ENCODE measurements at regions not wholly inside any gene's neighbourhood (a gene's known extent, or its start where the extent isn't known, plus 50 kb on each side); places are given as distances from the start of the nearest gene placed in this dataset.

GRCh38 chr3:182524711-182525401, 268.4 kb upstream of the ATP11B start:
- ATAC-seq: no peak

- no peak for ATAC-seq
Observed at GRCh38 chr3:182525766-182526374, 267.4 kb upstream of the ATP11B start.

GRCh38 chr3:182527745-182528144, 265.6 kb upstream of the ATP11B start:
- no peak for ATAC-seq

GRCh38 chr3:182530316-182530715, 263.0 kb upstream of the ATP11B start:
- ATAC-seq: no peak

GRCh38 chr3:182533394-182533793, 259.9 kb upstream of the ATP11B start:
- no peak for ATAC-seq

GRCh38 chr3:182544542-182544941, 248.8 kb upstream of the ATP11B start:
- ATAC-seq: no peak

GRCh38 chr3:182562274-182562673, 231.0 kb upstream of the ATP11B start:
- no peak for ATAC-seq

- ATAC-seq: no peak
Observed at GRCh38 chr3:182565916-182566796, 227.1 kb upstream of the ATP11B start.

GRCh38 chr3:182567700-182568099, 225.6 kb upstream of the ATP11B start:
- no peak for ATAC-seq

GRCh38 chr3:182568261-182568660, 225.0 kb upstream of the ATP11B start:
- no peak for ATAC-seq

- ATAC-seq: no peak
Observed at GRCh38 chr3:182568876-182569275, 224.4 kb upstream of the ATP11B start.

- no peak for ATAC-seq
Observed at GRCh38 chr3:182570946-182571594, 222.2 kb upstream of the ATP11B start.

- no peak for ATAC-seq
Observed at GRCh38 chr3:182575941-182576340, 217.4 kb upstream of the ATP11B start.

GRCh38 chr3:182583545-182583944, 209.8 kb upstream of the ATP11B start:
- ATAC-seq: no peak

GRCh38 chr3:182585532-182586150, 207.7 kb upstream of the ATP11B start:
- no peak for ATAC-seq

- ATAC-seq: no peak
Observed at GRCh38 chr3:182592747-182593146, 200.6 kb upstream of the ATP11B start.

GRCh38 chr3:182596676-182597410, 196.5 kb upstream of the ATP11B start:
- no peak for ATAC-seq

GRCh38 chr3:182597621-182598041, 195.7 kb upstream of the ATP11B start:
- no peak for ATAC-seq

GRCh38 chr3:182601597-182601996, 191.7 kb upstream of the ATP11B start:
- no peak for ATAC-seq

GRCh38 chr3:182603501-182603900, 189.8 kb upstream of the ATP11B start:
- no peak for ATAC-seq

- ATAC-seq: no peak
Observed at GRCh38 chr3:182605882-182606611, 187.3 kb upstream of the ATP11B start.
